ENCODE measurements at regions not wholly inside any gene's neighbourhood (a gene's known extent, or its start where the extent isn't known, plus 50 kb on each side); places are given as distances from the start of the nearest gene placed in this dataset.
A peak's percentile ranks its signal among the peaks of the same experiment; 100 is the strongest.
"Not testable (repeated sequence)": the region's sequence is repeated elsewhere in the genome, so short reads cannot be mapped to it uniquely, and the experiment has no call there.

- FAIRE-seq (no peak), DNase-seq (ENCODE audit: low read depth) (peak; percentile 83)
- Histone ChIP-seq H3K4me3 (ENCODE audit: low read depth, low read length) (no peak overlapping the region), H3K36me3 (ENCODE audit: control insufficient read depth, insufficient read depth, low read length) (no peaks in the 10 kb centered on the region), H3K27me3 (ENCODE audit: control insufficient read depth, insufficient read depth, low read length) (no peaks in the 10 kb centered on the region)
- TF ChIP-seq CTCF (IDR thresholded peaks at IDR 0.05; ENCODE audit: insufficient read depth, low read length, severe bottlenecking) = no peak
These were observed 197.0 kb upstream of the SEMA6A start for GRCh38 chr5:116771466-116772151.

- not testable (repeated sequence) for DNase-seq (ENCODE audit: low read depth); H3K4me3 ChIP-seq (ENCODE audit: low read depth, low read length); H3K27me3 ChIP-seq (ENCODE audit: control insufficient read depth, insufficient read depth, low read length); FAIRE-seq; H3K36me3 ChIP-seq (ENCODE audit: control insufficient read depth, insufficient read depth, low read length)
These were observed 195.3 kb upstream of the SEMA6A start for GRCh38 chr5:116769953-116770352.

GRCh38 chr5:116769470-116769869, 194.8 kb upstream of the SEMA6A start:
- FAIRE-seq = no peak
- no peak overlapping the region for H3K4me3 ChIP-seq (ENCODE audit: low read depth, low read length)
- DNase-seq (ENCODE audit: low read depth) = no peak
- H3K27me3 ChIP-seq (ENCODE audit: control insufficient read depth, insufficient read depth, low read length) = no peaks in the 10 kb centered on the region
- no peaks in the 10 kb centered on the region for H3K36me3 ChIP-seq (ENCODE audit: control insufficient read depth, insufficient read depth, low read length)
- TF ChIP-seq CTCF (IDR thresholded peaks at IDR 0.05; ENCODE audit: insufficient read depth, low read length, severe bottlenecking) = no peak

- H3K4me3 ChIP-seq (ENCODE audit: low read depth, low read length) = no peak overlapping the region
- no peaks in the 10 kb centered on the region for H3K36me3 ChIP-seq (ENCODE audit: control insufficient read depth, insufficient read depth, low read length)
- FAIRE-seq = peak; percentile 18
- H3K27me3 ChIP-seq (ENCODE audit: control insufficient read depth, insufficient read depth, low read length) = no peaks in the 10 kb centered on the region
- no peak for TF ChIP-seq CTCF (IDR thresholded peaks at IDR 0.05; ENCODE audit: insufficient read depth, low read length, severe bottlenecking)
- DNase-seq (ENCODE audit: low read depth) = peak; percentile 98
These were observed 191.9 kb upstream of the SEMA6A start for GRCh38 chr5:116766470-116766947.

- Histone ChIP-seq H3K36me3 (ENCODE audit: control insufficient read depth, insufficient read depth, low read length) (no peaks in the 10 kb centered on the region), H3K27me3 (ENCODE audit: control insufficient read depth, insufficient read depth, low read length) (no peaks in the 10 kb centered on the region), H3K4me3 (ENCODE audit: low read depth, low read length) (no peak overlapping the region)
- DNase-seq (ENCODE audit: low read depth) = peak; percentile 67
- no peak for TF ChIP-seq CTCF (IDR thresholded peaks at IDR 0.05; ENCODE audit: insufficient read depth, low read length, severe bottlenecking)
- no peak for FAIRE-seq
These were observed 190.8 kb upstream of the SEMA6A start for GRCh38 chr5:116765441-116765840.

GRCh38 chr5:116764941-116765340, 190.3 kb upstream of the SEMA6A start:
- TF ChIP-seq CTCF (IDR thresholded peaks at IDR 0.05; ENCODE audit: insufficient read depth, low read length, severe bottlenecking) = no peak

More at GRCh38 chr5:116764941-116765340, 190.3 kb upstream of the SEMA6A start:
- FAIRE-seq (no peak), DNase-seq (ENCODE audit: low read depth) (peak; percentile 15)
- Histone ChIP-seq H3K36me3 (ENCODE audit: control insufficient read depth, insufficient read depth, low read length) (no peaks in the 10 kb centered on the region), H3K4me3 (ENCODE audit: low read depth, low read length) (no peak overlapping the region), H3K27me3 (ENCODE audit: control insufficient read depth, insufficient read depth, low read length) (no peaks in the 10 kb centered on the region)

All from bronchial epithelial cell (primary cell).